Tibial nerve (tissue), 4 donors: ENCODE measurements at regions not wholly inside any gene's neighbourhood (a gene's known extent, or its start where the extent isn't known, plus 50 kb on each side); places are given as distances from the start of the nearest gene placed in this dataset.

ENCODE experiments used
- CTCF ChIP-seq, 5 experiments: fragments of 200-600 bp in 3 of 5; fragments of 450-650 bp in 2 of 5; sonication (generic) in 3 of 5; IDR thresholded peaks; one replicate each; pipeline ENCODE4 v1.5.1; 2016 to 2019; ENCODE audit warnings: antibody characterized with exemption in 5 of 5, mild to moderate bottlenecking in 3 of 5, moderate library complexity in 2 of 5
- EP300 ChIP-seq, 2 donors: sonication (generic); formaldehyde crosslinking; IDR thresholded peaks; one replicate each; pipeline ENCODE4 v1.6.1; 2017; ENCODE audit warnings: antibody characterized with exemption in 2 of 2, mild to moderate bottlenecking in 1 of 2
- POLR2A ChIP-seq, 2 donors: fragments of 450-650 bp; IDR thresholded peaks; one replicate each; pipeline ENCODE4 v1.6.1; 2017; ENCODE audit warnings: antibody characterized with exemption in 2 of 2, mild to moderate bottlenecking in 2 of 2, moderate library complexity in 2 of 2

GRCh38 chr6:139942331-139942730 lies 567.9 kb upstream of the CITED2 start:
- TF ChIP-seq CTCF (IDR thresholded peaks at IDR 0.05) (no peak), POLR2A (IDR thresholded peaks at IDR 0.05) (no peak), EP300 (IDR thresholded peaks at IDR 0.05) (no peak)
